ENCODE measurements at regions not wholly inside any gene's neighbourhood (a gene's known extent, or its start where the extent isn't known, plus 50 kb on each side); places are given as distances from the start of the nearest gene placed in this dataset.
"Not testable (repeated sequence)": the region's sequence is repeated elsewhere in the genome, so short reads cannot be mapped to it uniquely, and the experiment has no call there.

DNA sequence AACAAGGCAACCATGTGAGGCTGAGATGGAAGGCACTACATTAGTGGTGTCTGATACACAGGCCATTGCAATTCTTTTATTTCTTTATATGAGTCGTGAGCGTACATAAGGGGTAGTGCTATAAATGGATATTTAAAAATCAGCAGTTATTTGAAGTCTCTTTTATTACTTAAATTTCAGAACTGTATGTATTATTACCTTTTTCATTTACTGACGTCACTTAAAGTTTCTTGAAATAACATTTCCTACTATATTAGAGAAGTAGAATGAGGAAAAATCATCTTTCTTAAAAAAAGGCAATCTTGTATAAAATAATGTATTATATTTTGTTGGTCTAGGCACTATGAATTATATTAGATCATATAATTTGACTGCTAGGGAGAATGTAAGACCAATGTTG, 280.9 kb upstream of the CYLC2 start:
- DNase-seq: no peak

- not testable (repeated sequence) for DNase-seq
These were observed 282.2 kb upstream of the CYLC2 start for GRCh38 chr9:102712910-102713309.

- DNase-seq: no peak
These were observed 294.2 kb upstream of the CYLC2 start for GRCh38 chr9:102700936-102701335.

GRCh38 chr9:102669220-102669619, 325.9 kb upstream of the CYLC2 start:
- DNase-seq: no peak

DNA sequence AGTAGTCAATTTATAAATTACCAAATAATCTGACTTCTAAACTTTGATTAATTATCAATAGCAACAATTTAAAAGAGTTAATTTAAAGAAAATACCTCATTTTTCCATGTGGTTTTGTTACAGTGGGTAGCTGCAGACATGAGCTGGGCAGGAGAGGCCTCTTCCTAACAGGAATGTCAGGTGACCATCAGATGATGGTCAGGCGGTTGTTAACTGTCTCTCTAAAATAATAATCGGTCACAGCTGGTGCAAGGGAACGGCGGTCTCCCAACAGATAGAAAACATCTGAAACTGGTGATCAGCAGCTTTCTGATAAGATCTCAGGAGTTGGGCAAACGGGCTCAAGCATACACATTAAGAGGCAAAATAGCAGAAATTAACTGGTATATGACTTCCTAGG, 342.7 kb upstream of the CYLC2 start:
- no peak for DNase-seq

DNA sequence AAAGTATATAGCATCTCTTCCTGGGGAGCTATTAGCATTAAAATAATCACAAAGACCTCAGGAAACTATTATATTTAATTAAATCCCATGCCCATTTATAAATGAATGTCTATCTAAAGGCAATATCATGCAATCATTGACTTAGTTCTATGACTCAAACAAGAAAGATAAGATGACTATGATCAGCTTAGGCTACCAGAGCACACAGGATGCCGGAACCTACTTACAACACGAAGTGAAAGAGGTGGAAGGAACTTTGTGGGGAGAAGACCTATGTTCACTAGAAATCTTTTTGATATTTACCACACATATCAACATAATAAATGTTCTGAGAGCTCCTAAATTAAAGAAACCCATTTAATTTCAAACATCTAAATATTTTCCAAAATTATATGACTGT, 344.2 kb upstream of the CYLC2 start:
- no peak for DNase-seq

DNA sequence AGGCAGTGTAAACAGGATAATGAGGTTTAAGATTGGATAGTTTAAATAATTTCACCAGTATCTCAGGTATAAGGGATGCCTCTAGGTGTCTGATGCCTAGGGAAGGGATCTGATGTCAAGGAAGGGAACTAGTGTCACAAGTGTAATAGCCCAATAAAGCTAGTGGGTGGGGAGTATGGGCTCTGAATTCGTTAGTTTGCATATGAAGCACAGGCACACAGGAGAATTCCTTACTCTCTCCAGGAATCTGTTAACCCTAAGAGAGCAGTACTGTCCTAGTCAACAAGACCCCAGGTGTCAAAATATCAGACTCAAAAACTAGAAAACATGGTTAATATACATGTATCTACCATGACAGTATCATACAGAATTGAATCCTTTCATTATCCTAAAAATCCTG, 352.5 kb upstream of the CYLC2 start:
- no peak for DNase-seq

GRCh38 chr9:102631559-102631958, 363.6 kb upstream of the CYLC2 start:
- DNase-seq: no peak

DNA sequence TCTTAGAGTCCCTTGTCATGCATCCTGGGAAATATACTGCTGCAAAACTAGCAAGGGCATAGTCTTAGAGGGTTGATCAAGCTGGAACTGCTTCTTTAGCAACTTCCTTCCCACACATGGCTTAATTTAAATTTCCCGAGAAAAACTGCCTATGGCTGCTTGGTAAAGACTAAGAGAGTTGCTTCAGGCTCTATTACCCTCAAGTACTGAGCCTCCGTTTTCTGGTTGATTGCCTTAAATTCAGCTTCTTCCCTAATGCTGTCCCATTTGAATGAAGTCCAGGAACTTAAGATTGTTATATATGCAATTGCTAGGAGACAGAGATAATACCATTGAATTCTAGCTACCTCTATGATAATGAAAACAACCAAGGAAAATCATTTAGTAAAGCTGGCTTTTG, 385.7 kb upstream of the CYLC2 start:
- DNase-seq: no peak

GRCh38 chr9:102603198-102604195, 391.6 kb upstream of the CYLC2 start:
- not testable (repeated sequence) for DNase-seq

DNA sequence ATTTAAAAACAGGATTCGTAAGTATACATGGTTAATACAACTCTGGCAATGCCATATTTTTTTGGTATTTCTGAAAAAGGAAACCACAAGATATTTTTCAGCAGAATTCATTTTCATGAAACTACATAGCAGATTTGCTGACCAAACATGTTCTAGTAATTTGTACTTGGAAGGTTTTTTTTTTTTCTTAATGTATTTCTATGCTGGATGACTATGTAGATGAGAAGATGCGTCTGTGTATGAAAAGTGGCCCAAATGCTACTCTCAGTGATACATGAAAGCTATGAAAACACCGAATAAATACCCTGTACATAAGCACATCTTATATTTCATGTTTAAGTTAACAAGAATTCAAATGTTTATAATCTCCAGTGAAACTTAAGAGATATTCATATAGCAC, 400.9 kb upstream of the CYLC2 start:
- no peak for DNase-seq

DNA sequence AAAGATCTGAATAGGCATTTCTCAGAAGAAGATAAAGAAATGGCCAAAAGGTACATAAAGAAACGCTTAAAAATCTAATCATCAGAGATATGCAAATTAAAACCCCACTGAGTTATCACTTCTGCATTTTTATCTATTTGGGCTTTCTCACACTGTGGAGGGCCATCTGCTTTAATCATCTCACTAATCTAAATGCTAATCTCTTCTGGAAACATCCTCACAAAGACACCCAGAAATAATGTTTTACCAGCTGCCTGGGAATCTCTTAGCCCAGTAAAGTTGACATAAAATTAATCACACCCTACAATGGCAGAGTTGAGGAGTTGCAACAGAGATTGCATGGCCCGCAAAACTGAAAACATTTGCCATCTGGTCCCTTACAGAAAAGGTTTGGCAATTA, 407.9 kb upstream of the CYLC2 start:
- DNase-seq: no peak

DNA sequence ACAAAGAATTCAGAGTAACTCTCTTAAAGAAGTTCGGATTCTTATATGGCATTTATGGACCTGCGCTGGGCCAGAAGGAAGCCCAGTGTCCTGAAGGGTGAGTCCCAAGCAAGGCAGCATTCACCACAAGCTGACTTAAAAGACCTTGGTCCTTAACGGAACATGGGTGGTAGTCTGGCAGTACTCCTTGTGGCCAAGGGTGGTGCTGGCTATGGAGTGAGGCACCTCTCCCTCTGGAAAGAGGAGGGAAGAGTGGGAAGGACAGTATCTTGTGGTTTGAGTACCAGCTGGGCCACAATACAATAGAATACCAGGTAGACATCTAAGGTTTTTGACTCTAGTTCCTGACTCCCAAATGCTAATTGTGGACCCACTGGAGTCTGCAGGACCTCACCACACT, 425.7 kb upstream of the CYLC2 start:
- DNase-seq: no peak

GRCh38 chr9:102551346-102551745, 443.8 kb upstream of the CYLC2 start:
- DNase-seq: no peak

DNA sequence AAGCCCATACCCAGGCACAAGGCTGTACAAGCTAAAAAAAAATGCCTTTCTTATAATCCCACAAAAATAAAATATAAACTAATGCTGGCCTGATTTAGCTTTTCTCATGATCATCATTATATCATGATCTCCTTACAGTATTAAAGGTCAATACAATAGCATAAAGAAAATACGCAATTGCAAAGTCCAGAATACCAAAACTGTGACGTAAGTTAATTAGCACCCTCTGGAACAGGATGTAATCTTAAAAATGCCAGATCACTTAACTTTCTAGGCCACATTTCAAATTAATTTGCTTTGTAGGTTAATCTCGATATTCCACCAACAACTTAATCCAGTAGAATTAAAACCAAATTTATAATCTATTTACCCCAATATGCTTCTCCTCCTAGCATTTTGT, 444.2 kb upstream of the CYLC2 start:
- DNase-seq: no peak

- DNase-seq: no peak
These were observed 444.9 kb upstream of the CYLC2 start for GRCh38 chr9:102550266-102550665.

- DNase-seq: no peak
These were observed 461.1 kb upstream of the CYLC2 start for GRCh38 chr9:102534031-102534430.

GRCh38 chr9:102521097-102521755, 473.9 kb upstream of the CYLC2 start:
- no peak for DNase-seq

DNA sequence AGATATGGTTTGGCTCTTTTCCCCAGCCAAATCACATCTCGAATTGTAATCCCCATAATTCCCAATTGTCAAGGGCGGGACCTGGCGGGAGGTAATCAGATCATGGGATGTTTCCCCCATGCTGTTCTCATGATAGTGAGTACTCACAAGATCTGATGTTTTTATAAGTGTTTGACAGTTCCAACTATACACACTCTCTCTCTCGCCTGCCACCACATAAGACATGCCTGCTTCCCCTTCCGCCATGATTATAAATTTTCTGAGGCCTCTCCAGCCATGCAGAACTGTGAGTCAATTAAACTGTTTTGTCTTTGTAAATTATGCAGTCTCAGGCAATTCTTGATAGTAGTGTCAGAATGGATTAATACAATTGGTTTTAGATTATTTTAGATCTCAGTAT, 475.7 kb upstream of the CYLC2 start:
- DNase-seq: no peak

GRCh38 chr9:102518324-102518723, 476.8 kb upstream of the CYLC2 start:
- DNase-seq: no peak

DNA sequence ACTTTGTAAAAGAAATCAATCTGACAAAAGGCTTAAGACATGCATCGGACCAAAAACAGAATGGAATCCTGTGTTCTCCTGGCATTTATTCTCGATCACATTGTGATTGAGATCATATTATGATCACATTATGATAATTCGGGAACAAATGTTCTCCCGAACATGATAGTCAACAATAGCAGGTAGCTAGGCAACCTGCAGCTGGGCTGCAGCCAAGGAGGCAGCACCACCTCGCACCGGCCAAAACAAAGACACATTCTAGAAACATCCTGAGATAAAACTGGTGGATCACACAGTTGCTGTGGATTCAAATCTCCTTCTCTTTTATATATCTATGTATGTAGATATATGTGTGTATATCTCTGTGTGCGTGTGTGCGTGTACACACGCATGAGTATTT, 480.6 kb upstream of the CYLC2 start:
- DNase-seq: no peak

DNA sequence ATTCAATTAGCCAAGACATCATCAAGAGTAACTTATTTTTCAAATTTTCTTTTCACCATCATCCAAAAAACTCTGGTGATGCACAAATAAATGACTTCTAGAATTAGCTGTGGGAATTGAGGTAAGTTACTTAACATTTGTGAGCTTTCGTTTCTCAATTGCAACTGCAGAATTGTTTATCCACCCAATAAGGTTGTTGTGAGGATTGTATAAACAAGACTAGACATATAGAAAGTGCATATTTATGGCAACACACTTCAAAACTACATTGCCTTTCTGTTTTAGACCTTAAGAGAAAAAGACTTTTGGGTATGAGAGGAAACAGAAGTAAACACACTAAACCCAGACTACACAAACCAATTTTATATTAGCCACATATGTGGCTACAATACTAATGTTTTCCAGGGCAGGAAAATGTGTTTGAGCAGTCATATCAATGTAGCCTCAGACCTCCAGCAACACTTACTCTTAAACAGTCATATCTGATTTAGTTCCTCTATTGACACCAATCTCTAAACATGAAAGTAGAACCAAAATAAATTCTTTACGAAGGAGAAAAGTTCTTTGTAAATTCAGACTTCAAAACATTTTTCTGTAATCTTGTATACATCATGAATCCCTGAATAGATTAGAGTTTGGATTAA, 488.0 kb upstream of the CYLC2 start:
- DNase-seq: no peak

GRCh38 chr9:102506406-102506805, 488.7 kb upstream of the CYLC2 start:
- DNase-seq: no peak

GRCh38 chr9:102499468-102499867, 495.7 kb upstream of the CYLC2 start:
- DNase-seq: no peak
